OCI-LY3 (cell line): ENCODE measurements at regions not wholly inside any gene's neighbourhood (a gene's known extent, or its start where the extent isn't known, plus 50 kb on each side); places are given as distances from the start of the nearest gene placed in this dataset.

Experiments used
- CTCF ChIP-seq: fragments of 200-600, 300-600 bp; sonication (generic); IDR thresholded peaks from 2 replicates; pipeline ENCODE4 v1.5.1; 2014; ENCODE audit warnings: antibody characterized with exemption, low read length, low read depth
- EZH2phosphoT487 ChIP-seq: fragments of 200-600 bp; shearing (Covaris generic); IDR thresholded peaks from 2 replicates; pipeline ENCODE4 v1.6.1; 2018; ENCODE audit warnings: antibody characterized with exemption, mixed run types, low read depth

DNA sequence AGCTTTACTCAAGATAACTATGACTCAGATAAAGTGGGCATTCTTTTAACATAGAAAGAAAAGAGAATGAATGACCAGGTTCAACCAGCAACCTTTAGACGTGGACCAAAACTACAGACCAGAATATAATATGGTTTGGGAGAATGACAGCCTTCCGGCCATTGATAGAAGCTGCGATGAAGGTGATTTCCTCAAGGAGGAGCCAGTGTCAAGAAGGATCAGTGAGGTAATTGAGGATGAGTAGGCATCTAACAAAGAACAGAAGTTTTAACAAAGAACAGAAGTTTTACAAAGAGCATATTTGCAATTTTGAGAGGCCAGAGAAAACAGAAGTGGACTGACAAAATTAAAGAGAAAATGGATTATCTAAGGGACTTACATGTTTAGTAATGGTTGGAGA is 289.0 kb upstream of the AGTR1 start:
- TF ChIP-seq CTCF (no peak), EZH2phosphoT487 (no peak)
